Kidney glomerular epithelial cell (primary cell): ENCODE measurements at regions not wholly inside any gene's neighbourhood (a gene's known extent, or its start where the extent isn't known, plus 50 kb on each side); places are given as distances from the start of the nearest gene placed in this dataset.
"Not testable (repeated sequence)": the region's sequence is repeated elsewhere in the genome, so short reads cannot be mapped to it uniquely, and the experiment has no call there.

Source experiments
- DNase-seq: peaks from one replicate; lab custom pipeline; 2025; lab: John Stamatoyannopoulos, UW

DNA sequence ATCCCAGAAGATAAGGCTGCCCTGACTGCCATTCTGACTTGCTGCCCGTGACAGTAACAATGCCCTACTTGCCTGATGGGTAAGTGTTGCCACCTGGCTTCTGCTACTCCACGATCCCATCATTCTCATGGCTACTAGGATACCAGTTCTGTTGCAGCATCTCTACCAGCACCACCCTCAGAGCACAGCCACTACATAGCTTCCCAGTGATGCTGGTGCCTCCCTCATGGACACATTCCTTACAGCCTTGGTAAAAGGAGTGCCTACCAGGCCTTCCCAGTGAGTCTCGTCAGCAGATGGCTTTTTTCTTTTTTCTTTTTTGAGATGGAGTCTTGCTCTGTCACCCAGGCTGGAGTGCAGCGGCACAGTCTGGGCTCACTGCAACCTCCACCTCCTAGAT is 84.4 kb upstream of the CMKLR1 start:
- DNase-seq: no peak

DNA sequence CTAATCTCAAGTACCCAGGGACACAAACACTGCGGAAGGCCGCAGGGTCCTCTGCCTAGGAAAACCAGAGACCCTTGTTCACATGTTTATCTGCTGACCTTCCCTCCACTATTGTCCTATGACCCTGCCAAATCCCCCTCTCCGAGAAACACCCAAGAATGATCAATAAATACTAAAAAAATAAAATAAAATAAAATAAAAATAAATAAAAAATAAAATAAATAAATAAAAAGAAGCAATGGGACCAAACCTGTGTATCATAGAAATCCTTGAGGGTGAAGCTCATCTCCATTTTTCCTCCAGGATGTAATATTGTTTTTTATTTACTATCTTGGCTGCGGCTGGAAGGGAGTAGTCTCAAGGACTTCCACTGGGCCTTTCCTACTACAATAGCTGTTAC is 82.0 kb upstream of the CMKLR1 start:
- not testable (repeated sequence) for DNase-seq

DNA sequence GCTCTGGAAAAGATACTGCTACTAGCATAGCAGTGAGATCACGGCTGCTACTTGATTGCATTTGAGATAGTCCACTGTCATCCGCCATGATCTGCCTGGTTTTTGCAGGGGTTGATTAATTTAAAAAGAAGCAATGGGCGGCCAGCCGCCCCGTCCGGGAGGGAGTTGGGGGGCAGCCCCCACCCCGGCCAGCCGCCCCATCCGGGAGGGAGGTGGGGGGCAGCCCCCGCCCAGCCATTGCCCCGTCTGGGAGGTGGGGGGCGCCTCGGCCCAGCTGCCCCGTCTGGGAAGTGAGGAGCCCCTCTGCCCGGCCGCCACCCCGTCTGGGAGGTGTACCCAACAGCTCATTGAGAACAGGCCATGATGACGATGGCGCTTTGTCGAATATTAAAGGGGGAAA is 81.3 kb upstream of the CMKLR1 start:
- not testable (repeated sequence) for DNase-seq

DNA sequence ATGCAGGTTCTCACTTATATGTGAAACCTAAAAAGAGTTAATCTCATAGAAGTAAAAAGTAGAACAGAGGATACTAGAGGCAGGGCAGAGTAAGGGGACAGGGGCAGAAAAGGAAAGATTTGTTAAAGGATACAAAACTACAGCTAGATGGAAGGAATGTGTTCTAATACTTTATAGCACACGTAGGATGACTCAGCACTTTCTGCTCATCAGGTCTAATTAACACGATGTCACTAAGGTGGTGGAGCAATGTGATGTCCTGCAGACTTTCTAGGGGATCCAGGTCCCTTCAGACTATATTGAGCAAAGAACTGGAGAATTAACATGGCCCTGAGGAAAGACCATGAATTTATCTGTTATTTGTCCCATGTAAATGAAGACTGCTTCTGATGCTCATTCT is 80.8 kb upstream of the CMKLR1 start:
- no peak for DNase-seq

DNA sequence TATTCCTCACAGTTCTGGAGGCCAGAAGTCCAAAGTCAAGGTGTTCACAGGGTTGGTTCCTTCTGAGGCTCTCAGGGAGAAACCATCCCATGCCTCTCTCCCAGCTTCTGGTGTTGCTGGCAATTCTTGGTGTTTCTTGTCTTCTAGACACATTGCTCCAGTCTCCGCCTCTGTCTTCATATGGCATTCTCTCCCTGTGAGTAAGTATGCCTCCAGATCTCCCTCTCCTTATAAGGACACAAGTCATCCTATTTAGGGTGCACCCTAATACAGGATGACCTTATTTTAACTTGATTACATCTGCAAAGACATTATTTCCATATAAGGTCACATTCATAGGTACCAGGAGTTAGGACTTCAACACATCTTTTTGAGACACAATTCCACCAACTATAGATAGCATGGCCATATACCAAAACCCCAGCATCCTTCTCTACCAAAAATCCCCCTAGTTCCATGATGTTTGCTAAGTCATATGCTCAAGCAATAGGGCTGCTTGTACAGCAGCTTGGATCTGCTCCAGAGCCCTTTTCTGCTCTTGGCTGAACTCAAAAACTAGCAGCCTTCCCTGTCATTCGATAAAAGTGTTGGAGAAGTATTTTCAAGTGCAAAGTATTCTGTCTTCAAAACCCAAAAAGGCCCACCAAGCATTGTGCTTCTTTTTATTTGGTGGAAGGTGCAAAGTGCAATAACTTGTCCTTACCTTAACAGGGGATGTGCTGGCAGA is 79.2 kb upstream of the CMKLR1 start:
- DNase-seq: no peak

DNA sequence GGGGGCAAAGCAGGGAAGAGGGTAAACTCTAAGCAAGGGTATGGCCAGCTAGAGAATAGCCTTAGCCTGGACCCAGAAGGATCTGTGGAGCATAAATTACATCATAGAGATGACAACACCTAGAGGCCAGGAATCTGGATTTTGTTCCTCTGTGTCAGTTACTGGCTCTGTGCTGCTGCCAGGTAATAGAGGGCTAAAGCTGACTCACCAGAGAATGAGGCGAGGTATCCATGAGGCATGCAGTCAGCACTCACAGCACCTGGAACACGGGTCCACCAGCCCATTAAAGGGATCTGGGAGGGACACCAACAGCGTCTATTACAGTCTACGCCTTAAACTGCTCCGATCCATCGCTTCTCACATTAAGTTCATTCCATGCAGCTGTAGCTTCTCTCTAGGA is 74.9 kb upstream of the CMKLR1 start:
- no peak for DNase-seq

DNA sequence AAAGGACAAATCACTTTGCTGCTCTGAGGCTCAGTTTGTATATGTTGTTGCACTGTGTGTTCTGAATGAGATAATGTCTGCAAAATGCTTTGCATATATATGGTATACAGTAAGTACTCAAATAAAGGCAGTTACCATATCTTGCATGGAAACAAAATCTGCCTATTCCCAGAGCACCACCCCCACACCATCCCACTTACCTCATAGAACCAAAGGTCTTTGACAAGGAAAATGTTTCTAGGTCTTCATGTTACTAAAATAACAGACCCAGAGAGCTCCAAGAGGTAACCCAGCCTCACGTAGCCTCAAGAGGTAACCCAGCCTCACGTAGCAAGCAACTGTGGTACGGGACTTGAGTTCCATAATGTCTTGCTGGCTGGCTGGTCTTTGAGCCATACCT is 71.6 kb upstream of the CMKLR1 start:
- DNase-seq: no peak

DNA sequence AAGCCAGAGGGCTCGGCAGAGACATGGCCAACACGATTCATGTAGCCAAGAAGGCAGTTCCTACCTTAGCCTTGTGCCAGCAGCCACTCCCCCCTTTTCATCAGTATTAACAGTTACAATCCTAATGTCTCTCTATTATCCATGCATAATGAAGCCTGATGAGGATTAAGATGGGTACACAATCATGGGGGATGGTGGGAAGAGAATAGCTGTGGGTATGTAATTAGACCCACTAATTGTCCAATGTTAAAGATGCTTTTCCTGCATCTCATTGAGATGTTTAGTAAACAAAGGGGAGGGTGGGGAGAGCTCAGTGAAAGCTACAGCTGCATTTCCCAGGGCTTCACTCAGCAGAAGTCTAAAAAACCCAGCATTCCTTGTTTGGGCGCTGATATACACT is 70.4 kb upstream of the CMKLR1 start:
- no peak for DNase-seq

DNA sequence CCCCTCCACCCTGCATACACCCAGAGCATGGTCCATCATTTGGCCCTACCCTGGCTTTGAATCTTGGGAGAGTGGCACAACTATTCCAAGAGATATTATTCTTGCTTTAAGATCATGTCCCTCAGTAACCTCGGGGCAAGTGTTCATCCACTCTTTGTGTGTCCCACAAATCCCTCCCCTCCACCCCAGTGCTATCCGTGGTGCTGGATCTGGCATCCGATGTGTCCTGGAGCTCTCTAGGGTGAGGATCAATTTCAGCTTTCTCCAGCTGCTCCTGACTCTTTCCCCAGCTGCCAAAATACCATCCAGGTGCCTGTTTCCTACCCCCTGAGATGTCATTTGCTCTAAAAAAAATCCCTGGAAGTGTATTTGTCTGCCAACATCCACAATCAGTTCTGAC is 64.8 kb upstream of the CMKLR1 start:
- no peak for DNase-seq

DNA sequence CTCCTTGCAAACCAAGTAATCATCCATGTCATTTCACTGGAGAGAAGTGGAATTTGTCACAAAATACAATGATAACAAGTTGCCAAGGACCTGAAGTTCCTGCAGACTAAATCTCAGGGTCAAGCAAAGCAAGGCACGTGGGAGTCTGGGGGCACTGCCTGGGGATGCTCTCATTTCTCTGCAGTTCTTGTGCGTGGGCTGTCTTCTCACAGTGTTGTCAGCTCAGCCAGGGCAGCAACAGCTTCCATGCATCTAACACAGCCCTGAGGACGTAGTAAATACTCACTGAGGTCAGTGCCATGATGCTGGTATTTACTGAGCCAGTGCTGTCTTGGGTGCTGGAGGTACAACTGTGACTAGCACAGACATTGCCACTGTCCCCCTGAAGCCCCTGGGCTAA is 62.9 kb upstream of the CMKLR1 start:
- DNase-seq: no peak

DNA sequence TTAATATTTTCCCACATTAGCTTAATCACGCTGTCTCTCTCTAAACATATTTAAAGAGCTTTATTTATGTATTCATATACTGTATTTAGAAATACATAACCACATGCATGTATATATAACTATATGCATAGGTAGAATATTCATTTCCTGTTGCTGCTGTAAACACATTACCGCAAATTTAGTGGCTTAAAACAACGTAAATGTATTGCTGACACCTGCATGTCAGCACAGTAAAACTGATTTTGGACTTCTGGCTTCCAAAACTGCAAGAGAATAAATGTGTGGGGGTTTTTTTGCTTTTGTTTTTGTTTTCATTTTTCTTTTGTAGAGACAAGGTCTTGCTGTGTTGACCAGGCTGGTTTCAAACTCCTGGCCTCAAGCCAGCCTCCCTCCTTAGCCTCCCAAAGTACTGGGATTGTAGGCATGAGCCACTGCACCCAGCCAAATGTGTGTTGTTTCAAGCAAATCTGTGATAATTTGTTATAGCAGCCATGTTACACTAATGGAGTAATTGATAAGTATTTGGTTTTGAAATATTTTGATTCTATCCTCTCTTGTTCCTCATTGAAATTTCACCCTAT is 61.9 kb upstream of the CMKLR1 start:
- no peak for DNase-seq

DNA sequence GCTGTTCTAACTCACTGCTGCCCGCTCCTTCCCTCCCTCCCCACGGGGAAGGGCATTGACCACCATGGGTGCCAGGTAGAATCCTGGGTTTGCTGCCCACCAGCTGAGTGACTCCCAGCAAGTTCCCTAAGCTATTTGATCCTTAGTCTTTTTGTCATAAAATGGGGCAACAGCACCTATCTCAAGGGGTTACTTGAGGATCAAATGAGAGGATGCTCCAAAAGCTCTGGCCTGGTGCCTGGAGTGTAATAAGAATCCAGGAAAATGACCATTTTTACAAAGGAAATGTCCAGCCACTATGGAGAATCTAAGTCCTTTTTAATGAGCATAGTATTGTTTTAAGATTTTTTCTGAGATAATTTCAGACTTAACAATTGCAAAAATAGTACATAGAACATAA is 61.4 kb upstream of the CMKLR1 start:
- no peak for DNase-seq

DNA sequence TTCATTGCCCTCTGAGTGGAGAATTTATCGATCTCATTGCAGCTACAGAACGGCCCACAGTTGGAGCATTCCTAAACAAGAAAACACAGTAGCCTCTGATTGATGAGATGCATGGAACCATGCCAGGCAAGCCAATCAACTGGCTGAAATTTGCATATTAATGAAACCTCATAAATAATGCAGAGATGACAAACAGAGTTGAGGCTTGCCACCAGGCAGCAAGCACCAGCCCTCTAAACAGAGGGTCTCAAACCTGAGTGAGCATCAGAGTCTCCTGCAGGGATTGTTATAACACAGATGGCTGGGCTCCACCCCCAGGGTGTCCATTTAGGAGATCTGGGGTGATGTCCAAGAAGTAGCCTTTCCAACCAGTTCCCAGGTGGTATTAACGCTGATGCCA is 60.9 kb upstream of the CMKLR1 start:
- no peak for DNase-seq

DNA sequence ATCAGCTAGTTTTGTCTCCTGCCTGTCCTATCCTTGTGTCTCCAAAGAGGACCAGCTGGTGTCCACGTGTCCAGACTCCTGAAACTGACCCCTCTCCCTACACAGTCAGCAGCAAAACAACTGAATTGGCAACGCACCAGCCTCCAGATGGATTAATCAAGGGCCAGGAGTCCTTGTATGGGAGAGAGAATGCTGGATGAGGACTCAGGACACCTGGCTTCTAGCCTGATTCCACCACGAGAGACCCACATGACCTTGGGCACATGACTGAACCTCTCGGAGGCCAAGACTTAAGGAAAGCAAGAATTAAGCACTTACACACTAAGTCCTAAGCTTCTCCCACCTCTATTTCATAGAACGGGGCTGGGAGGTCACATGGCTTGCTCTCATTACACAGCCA is 60.4 kb upstream of the CMKLR1 start:
- no peak for DNase-seq

DNA sequence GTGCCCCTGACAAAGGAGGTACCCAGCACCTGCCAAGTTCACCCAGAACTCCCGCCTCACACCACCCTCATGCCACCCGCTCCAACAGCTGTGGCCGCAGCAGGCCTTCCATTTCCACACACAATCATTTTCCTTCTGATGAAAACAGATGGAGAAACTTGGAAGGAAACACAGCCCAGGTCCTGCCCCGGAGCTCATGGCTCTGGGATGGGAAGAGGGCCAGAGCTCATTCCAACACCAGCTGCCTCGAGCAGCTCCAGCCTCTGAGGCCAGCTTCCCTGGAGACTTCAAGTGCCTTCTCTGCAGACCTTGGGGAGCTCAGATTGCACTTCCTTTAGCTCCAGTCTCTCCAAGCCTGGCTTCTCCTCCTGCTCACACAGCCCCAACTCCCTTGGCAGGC is 55.1 kb upstream of the CMKLR1 start:
- DNase-seq: no peak

DNA sequence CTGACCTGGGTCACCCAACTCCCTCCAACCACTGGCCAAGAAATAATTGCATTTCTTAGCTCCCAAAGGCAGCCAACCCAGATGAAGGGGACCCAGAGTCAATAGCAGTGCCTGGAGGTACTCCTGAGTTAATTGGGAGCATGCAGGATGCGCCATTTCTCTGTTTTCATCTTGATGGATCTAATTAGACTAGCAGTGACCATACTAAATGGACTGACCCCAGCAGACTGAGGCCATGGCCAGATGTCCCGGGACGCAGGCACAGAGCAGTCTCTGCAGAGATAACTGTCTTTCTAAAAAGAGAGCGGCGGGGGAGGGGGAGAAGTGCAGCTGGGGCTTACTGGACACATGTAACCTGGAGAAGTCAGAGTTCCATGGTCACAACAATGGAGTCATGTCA is 53.2 kb upstream of the CMKLR1 start:
- no peak for DNase-seq

DNA sequence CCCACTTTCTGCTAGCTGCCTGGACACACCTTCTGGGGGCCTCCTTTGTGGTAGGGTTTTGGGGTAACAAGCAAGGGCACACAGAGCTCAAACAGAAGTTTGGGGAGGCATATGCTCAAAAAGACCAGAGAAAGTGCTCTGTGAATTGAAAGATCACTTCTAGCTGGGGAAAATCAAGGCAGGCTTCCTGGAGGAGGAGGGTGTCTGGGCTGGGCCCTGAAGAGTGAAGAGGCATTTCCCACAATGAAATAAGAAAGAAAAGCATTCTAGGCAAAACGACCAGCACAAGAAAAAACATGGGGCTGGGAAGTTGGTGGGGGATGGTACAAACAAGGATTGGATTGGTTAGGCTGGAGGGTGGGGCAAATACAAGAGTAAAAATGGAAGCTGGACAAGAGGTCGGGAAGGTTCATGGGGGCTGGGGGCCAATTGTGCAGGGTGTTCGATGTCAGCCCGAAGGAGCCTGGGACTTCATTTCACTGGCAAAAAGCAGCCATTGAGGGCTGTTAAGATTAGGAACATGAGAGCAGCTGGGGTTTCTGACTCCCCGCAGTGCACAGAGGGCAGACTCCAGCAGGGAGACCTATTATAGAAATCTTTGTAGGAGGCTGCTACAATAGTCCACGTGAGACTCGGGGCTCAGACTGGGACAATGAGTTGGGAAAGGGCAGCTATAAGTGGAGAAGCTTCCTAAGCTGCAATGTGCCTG is 51.5 kb upstream of the CMKLR1 start:
- no peak for DNase-seq

DNA sequence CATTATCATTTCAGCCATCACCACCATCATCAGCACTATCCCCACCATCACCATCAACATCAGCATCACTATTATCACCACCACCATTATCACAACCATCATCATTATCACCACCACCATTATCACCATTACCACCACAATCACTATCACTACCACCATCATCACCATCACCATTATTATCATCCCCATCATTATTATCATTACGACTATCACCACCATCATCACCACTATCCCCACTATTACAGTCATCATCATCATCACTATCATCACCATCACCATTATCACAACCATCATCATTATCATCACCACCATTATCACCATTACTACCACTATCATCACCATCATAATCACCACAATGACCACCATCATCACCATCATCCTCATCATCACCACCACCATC is 50.4 kb upstream of the CMKLR1 start:
- DNase-seq: no peak
